Activated T-cell treated with anti-CD3 and anti-CD28 coated beads, Interleukin-2, amount 50 U/mL, for 72 hours (primary cell): ENCODE measurements at regions not wholly inside any gene's neighbourhood (a gene's known extent, or its start where the extent isn't known, plus 50 kb on each side); places are given as distances from the start of the nearest gene placed in this dataset.
"Not testable (repeated sequence)": the region's sequence is repeated elsewhere in the genome, so short reads cannot be mapped to it uniquely, and the experiment has no call there.

Experiments used
- ATAC-seq, 2 donors: fragments of 150-1000 bp; cut with Tn5 transposase; replicated peaks in 1 of 2; 2 replicates each; pipeline ENCODE4 v1.10.0; 2021; ENCODE audit warnings: moderate library complexity in 2 of 2, mild to moderate bottlenecking in 1 of 2
- DNase-seq, 2 donors: peaks; one replicate each; pipeline ENCODE4 v3.0.0; 2021 to 2022; ENCODE audit warnings: mixed read lengths in 1 of 2
- H3K27ac Mint-ChIP-seq: one replicate; pipeline ENCODE4 v1.8.0; 2022; ENCODE audit warnings: mild to moderate bottlenecking, moderate library complexity, mixed read lengths
- H3K27me3 Mint-ChIP-seq: one replicate; pipeline ENCODE4 v1.8.0; 2022; ENCODE audit warnings: low read depth, mixed read lengths
- H3K36me3 Mint-ChIP-seq, 2 donors: one replicate each; pipeline ENCODE4 v1.8.0; 2022; ENCODE audit warnings: mixed read lengths in 2 of 2, mild to moderate bottlenecking in 1 of 2; ENCODE audit not compliant: insufficient read depth in 2 of 2
- H3K4me1 Mint-ChIP-seq: one replicate; pipeline ENCODE4 v1.8.0; 2022; ENCODE audit warnings: low read depth, mixed read lengths
- H3K4me3 Mint-ChIP-seq, 2 donors: one replicate each; pipeline ENCODE4 v1.8.0; 2022; ENCODE audit warnings: mild to moderate bottlenecking in 2 of 2, mixed read lengths in 2 of 2, moderate library complexity in 2 of 2
- H3K9me3 Mint-ChIP-seq, 2 donors: one replicate each; pipeline ENCODE4 v1.8.0; 2022; ENCODE audit warnings: mixed read lengths in 2 of 2

DNA sequence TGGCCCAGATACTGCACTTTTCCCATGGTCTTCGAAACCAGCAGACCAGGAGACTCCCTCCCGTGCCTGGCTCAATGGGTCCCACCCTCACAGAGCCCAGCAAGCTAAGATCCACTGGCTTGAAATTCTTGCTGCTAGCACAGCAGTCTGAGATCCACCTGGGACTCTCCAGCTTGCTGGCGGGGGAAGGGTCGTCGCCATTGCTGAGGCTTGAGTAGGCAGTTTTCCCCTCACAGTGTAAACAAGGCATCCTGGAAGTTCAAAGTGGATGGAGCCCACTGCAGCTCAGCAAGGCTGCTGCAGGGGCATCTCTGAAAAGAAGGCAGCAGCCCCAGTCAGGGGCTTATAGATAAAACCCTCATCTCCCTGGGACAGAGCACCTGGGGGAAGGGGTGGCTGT, 255.6 kb upstream of the MAGEB18 start:
- DNase-seq, H3K4me3 Mint-ChIP-seq, H3K27me3 Mint-ChIP-seq, ATAC-seq, H3K27ac Mint-ChIP-seq, H3K4me1 Mint-ChIP-seq, H3K9me3 Mint-ChIP-seq, H3K36me3 Mint-ChIP-seq: not testable (repeated sequence)

DNA sequence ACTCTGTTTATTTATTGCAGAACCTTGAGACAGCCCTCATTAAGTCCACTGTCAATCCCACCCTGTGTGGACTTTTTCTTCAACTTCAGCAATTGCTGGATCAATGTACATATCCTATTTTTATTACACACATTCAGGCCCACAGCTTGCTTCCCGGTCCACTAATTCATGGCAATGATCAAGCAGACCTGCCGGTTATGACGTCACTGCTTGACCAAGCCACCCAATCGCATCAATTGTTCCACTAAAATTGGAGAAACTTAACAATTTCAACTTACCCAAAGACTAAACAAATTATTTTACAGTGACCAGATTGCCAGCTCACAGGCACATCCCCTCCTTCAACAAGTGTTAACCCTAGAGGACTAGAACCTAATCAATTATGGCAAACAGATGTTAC, 240.4 kb upstream of the MAGEB18 start:
- Mint-ChIP-seq H3K27ac (no peak overlapping the region), H3K4me1 (no peaks in the 10 kb centered on the region), H3K4me3 (no peak overlapping the region), H3K9me3 (peaks cover 0 to 8% of the 10 kb centered on the region in 2 donors), H3K36me3 (no peaks in the 10 kb centered on the region), H3K27me3 (no peaks in the 10 kb centered on the region)
- no peak for DNase-seq
- ATAC-seq: no peak

DNA sequence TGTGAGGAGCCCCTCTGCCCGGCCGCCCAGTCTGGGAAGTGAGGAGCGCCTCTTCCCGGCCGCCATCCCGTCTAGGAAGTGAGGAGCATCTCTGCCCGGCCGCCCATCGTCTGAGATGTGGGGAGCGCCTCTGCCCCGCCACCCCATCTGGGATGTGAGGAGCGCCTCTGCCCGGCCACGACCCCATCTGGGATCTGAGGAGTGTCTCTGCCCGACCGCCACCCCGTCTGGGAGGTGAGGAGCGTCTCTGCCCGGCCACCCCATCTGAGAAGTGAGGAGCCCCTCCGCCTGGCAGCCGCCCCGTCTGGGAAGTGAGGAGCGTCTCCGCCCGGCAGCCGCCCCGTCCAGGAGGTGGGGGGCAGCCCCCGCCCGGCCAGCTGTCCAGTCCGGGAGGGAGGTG, 232.4 kb upstream of the MAGEB18 start:
- not testable (repeated sequence) for H3K9me3 Mint-ChIP-seq, H3K27me3 Mint-ChIP-seq, ATAC-seq, H3K27ac Mint-ChIP-seq, DNase-seq, H3K4me1 Mint-ChIP-seq, H3K36me3 Mint-ChIP-seq, H3K4me3 Mint-ChIP-seq

DNA sequence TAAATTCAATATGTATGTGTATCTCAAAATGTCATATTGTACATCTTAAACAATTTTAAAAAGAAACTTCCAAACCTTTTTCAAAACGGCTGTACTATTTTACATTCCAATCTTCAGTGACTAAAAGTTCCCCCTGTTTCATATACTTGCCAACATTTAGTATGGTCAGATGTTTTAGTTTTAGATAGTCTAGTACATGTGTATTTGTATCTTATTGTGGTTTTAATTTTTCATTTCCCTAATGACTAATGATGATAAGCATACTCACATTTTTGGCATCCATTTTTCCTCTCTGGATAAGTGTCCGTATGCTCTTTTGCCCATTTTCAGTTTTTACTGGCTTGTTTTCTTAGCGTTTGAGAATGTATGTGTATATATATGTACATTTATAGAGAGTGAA, 212.2 kb upstream of the MAGEB18 start:
- ATAC-seq (no peak), DNase-seq (no peak)
- H3K9me3 Mint-ChIP-seq: peaks cover 0 to 2% of the 10 kb centered on the region in 2 donors
- no peak overlapping the region for H3K27ac Mint-ChIP-seq
- no peaks in the 10 kb centered on the region for H3K27me3 Mint-ChIP-seq
- no peak overlapping the region for H3K4me3 Mint-ChIP-seq
- H3K36me3 Mint-ChIP-seq: no peaks in the 10 kb centered on the region
- no peaks in the 10 kb centered on the region for H3K4me1 Mint-ChIP-seq

DNA sequence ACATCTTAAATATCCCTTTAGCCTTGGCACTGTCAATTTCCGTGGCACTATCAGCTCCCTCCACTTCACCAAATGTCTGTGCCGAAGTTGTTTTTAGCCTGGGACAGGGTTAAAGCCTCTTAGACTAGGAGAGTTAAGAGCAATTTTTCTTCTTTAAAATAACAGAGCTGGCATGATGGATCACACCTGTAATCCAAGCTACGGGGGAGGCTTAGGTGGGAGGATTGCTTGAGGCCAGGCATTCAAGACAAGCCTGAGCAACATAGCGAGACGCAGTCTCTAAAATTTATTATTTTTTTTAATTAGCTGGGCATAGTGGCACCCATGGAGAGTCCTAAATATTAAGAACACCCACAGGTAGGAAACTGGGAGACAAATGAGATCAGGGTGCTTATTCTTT, 209.8 kb upstream of the MAGEB18 start:
- no peak overlapping the region for H3K27ac Mint-ChIP-seq
- H3K9me3 Mint-ChIP-seq: peaks cover 0 to 2% of the 10 kb centered on the region in 2 donors
- no peaks in the 10 kb centered on the region for H3K4me1 Mint-ChIP-seq
- no peaks in the 10 kb centered on the region for H3K27me3 Mint-ChIP-seq
- H3K36me3 Mint-ChIP-seq: no peaks in the 10 kb centered on the region
- H3K4me3 Mint-ChIP-seq: no peak overlapping the region
- ATAC-seq: no peak
- no peak for DNase-seq

DNA sequence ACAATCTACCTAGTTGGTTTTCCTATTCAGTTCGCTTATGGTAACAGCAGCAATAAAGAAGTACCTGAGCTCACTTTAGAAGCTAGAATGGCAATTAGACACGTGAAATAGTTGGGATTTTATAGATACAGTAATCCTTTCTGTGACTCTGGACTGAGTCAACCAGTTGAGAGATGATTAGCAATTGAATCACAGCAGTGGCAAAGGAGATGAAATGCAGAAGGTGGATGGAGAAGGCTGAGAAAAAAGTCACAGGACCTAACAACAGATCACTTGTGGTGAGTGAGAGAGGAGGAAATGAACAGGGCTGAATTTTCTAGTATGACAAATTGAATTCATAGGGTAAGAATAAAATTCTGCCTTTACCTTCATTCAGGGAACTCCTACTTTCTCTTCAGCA, 197.1 kb upstream of the MAGEB18 start:
- peaks cover 7 to 9% of the 10 kb centered on the region in 2 donors for H3K9me3 Mint-ChIP-seq
- ATAC-seq: no peak
- no peak overlapping the region for H3K4me3 Mint-ChIP-seq
- no peaks in the 10 kb centered on the region for H3K4me1 Mint-ChIP-seq
- H3K27me3 Mint-ChIP-seq: no peaks in the 10 kb centered on the region
- no peak for DNase-seq
- H3K27ac Mint-ChIP-seq: no peak overlapping the region
- no peaks in the 10 kb centered on the region for H3K36me3 Mint-ChIP-seq

DNA sequence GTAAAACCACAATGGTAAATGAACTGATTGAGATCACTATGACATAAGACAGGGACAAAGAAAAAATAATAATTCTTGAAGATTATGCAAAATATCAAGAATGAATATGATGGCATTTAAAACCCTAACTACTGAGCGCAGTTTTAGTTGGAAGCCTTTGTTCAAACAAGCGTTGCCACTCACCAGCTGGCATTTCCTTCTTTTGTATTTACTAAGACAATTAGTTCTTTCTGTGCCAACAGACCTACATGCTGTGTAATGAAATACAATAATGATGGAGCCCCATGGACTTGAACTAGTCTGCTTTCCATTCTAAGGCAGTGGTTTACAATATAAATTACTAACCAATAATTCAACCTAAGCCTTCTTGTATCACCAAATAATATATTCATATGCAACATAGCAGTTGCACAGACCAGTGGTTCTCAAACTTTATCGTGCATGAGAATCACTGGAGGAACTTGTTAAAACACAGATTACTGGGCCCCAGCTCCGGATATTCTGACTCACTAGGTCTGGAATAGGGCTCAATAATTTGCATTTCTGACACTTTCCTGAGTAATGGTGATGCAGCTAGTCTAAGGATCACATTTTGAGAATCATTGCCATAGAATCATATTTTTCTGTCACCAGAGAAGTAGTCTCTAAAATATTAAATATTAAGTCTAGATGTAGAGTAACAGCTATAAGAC, 196.4 kb upstream of the MAGEB18 start:
- no peaks in the 10 kb centered on the region for H3K27me3 Mint-ChIP-seq
- no peak overlapping the region for H3K4me3 Mint-ChIP-seq
- H3K36me3 Mint-ChIP-seq: no peaks in the 10 kb centered on the region
- ATAC-seq (no peak), DNase-seq (no peak)
- no peak overlapping the region for H3K27ac Mint-ChIP-seq
- H3K9me3 Mint-ChIP-seq: peaks cover 7 to 9% of the 10 kb centered on the region in 2 donors
- H3K4me1 Mint-ChIP-seq: no peaks in the 10 kb centered on the region

DNA sequence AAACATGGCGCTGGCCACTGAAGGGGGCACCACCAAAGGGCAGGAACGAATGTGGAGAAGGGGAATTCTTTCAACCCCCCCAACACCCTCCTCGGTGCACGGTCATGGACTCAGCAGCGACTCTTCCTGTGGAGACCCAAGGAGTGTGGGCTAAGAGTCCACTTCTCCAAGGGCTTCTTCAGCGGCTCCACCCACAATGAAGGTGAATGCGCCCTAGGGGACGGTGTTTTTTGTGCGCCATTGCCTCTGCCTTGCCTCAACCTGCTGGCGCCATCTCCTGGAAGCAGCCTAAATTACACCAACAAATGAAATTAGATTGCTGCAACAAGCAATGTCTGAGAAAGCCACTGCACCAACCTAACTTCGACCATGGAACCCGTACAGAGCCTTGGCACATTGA, 169.2 kb upstream of the MAGEB18 start:
- Mint-ChIP-seq H3K4me1 (no peaks in the 10 kb centered on the region), H3K9me3 (peaks cover 2 to 8% of the 10 kb centered on the region in 2 donors), H3K27ac (no peak overlapping the region), H3K27me3 (no peaks in the 10 kb centered on the region), H3K4me3 (no peak overlapping the region), H3K36me3 (no peaks in the 10 kb centered on the region)
- DNase-seq (peak; percentile 0 to 12), ATAC-seq (no peak)

DNA sequence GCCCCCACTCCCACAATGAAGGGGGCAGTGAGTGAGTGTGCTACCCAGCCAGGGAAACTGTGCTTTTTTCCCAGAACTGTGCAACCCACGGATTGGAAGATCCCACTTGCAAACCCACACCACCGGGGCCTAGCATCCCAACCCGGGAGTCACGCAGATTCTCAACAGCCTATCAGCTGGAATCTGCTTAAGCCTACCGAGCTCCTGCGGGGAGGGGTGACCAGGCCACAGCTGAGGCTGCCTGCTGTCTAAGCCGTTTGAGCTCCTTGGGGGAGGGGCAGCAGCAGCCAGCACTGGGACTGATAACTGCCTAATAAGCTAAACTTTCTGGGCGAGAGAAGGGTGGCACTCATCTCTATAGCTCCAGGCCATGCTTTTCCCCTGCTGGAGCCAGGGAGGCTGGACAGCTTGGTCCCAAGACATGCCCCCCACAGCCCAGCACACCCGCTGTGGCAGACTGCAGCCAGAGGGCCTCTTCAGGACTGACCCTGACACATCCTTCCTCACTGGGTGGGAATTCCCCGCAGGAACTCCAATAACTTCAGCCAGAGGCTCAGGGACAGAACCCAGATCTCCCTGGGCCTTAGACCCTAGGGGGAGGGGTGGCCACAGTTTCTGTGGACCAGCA, 161.3 kb upstream of the MAGEB18 start:
- peaks cover 3 to 4% of the 10 kb centered on the region in 2 donors for H3K9me3 Mint-ChIP-seq
- H3K4me1 Mint-ChIP-seq: no peaks in the 10 kb centered on the region
- DNase-seq (no peak), ATAC-seq (no peak)
- H3K36me3 Mint-ChIP-seq: no peaks in the 10 kb centered on the region
- no peak overlapping the region for H3K4me3 Mint-ChIP-seq
- no peaks in the 10 kb centered on the region for H3K27me3 Mint-ChIP-seq
- no peak overlapping the region for H3K27ac Mint-ChIP-seq

DNA sequence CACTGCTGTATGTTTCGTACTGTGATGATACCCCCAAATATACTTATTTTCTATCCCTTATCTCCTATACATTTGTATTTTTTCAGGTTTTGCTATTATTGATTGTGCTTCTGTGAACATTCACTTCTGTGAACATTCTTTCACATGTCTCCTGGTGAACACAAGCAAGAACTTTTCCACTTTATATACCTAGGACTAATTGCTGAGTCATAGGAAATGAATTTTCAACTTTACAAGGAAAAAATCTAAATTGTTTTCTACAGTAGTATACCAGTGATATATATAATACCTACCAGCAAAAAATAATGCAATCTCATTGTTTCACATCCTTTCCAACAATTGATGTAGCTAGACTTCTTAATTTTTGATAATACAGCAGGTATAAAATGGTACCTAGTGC, 139.5 kb upstream of the MAGEB18 start:
- H3K27ac Mint-ChIP-seq: no peak overlapping the region
- peaks cover 6% of the 10 kb centered on the region for H3K27me3 Mint-ChIP-seq
- no peaks in the 10 kb centered on the region for H3K36me3 Mint-ChIP-seq
- no peak for DNase-seq
- no peak overlapping the region for H3K4me3 Mint-ChIP-seq
- H3K9me3 Mint-ChIP-seq: peaks cover 0 to 3% of the 10 kb centered on the region in 2 donors
- no peaks in the 10 kb centered on the region for H3K4me1 Mint-ChIP-seq
- no peak for ATAC-seq

DNA sequence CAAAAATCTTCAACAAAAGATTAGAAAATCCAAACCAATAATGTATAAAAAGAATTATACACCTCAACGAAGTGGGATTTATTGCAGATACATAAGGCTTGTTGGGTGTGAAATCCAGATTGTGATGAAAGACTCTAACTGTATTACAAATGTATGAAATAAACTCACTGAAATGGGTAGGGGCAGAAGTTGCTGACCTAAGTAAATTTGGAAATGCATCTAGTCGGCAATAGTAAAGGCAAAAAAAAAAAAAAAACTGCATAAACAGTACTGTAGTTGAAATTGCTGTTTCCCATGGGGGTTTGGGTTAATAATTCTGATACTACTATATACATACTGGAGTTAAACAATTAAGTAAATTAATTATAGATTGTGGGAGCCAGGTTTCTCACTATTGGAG, 130.7 kb upstream of the MAGEB18 start:
- no peak overlapping the region for H3K4me3 Mint-ChIP-seq
- H3K9me3 Mint-ChIP-seq: peaks cover 2 to 6% of the 10 kb centered on the region in 2 donors
- no peak for ATAC-seq

DNA sequence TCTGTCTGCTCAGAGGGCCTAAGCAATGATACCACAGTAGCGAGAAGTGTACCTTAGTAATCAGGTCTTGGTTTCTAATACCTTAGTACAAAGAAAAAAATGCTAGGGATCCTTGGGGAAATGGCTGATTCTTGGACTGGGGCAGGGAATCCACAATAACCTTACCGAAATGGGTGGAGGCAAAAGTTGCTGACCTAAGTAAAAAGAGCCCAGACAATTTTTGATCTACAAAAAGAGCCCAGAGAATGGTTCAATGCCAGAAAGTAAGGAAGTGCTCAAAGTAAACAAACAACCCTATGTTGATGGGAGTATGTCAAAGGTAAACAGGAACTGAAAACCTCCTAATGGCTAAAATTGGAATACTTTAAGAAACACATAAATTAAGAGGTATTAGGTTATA, 130.1 kb upstream of the MAGEB18 start:
- Mint-ChIP-seq H3K36me3 (no peaks in the 10 kb centered on the region), H3K27ac (no peak overlapping the region), H3K4me3 (no peak overlapping the region), H3K27me3 (no peaks in the 10 kb centered on the region), H3K4me1 (no peaks in the 10 kb centered on the region), H3K9me3 (peaks cover 2 to 3% of the 10 kb centered on the region in 2 donors)
- DNase-seq (no peak), ATAC-seq (no peak)

More for the DNA sequence above, 130.7 kb upstream of the MAGEB18 start:
- no peak overlapping the region for H3K27ac Mint-ChIP-seq
- no peaks in the 10 kb centered on the region for H3K36me3 Mint-ChIP-seq
- DNase-seq: no peak
- H3K4me1 Mint-ChIP-seq: no peaks in the 10 kb centered on the region
- no peaks in the 10 kb centered on the region for H3K27me3 Mint-ChIP-seq

DNA sequence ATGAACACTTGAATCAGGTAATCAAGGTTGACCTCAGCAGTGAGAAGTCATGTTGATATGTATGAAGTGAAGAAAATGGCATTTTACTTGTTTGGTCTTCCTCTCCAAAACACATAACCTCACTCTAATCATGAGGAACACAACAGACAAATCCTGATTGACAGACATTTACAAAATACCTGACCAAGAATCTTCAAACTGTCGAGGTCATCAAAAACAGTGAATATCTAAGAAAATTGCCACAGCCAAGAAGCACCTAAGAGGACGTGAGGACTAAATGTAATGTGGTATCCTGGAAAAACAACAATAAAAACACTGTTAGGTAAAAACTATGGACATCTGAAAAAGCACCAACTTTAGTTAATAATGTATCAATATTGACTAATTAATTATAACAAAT, 129.5 kb upstream of the MAGEB18 start:
- DNase-seq: no peak
- Mint-ChIP-seq H3K36me3 (no peaks in the 10 kb centered on the region), H3K27me3 (no peaks in the 10 kb centered on the region), H3K27ac (no peak overlapping the region), H3K4me1 (no peaks in the 10 kb centered on the region), H3K4me3 (no peak overlapping the region), H3K9me3 (peaks cover 2 to 3% of the 10 kb centered on the region in 2 donors)
- no peak for ATAC-seq

DNA sequence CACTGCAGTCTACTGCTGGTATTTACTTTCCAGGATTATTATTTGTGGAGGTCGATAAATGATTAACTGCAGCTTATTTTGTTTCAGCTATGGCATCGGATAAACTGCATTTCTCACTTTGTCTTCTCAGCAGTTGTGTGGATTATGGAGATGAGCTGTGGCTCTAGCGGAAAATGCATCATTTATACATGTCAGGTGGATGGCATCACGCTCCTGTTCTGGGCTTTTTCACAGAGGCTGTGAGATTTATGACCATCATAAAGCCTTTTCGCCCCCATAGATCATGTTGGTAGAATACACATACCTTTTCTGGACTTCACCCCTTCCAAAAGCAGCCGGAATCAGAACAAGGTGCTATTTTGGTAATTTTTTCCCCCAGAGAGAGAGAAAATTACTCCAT, 118.8 kb upstream of the MAGEB18 start:
- DNase-seq (no peak), ATAC-seq (no peak)
- H3K4me1 Mint-ChIP-seq: no peaks in the 10 kb centered on the region
- H3K9me3 Mint-ChIP-seq: no peaks in the 10 kb centered on the region
- H3K27me3 Mint-ChIP-seq: no peaks in the 10 kb centered on the region
- H3K27ac Mint-ChIP-seq: no peak overlapping the region
- H3K36me3 Mint-ChIP-seq: no peaks in the 10 kb centered on the region
- no peak overlapping the region for H3K4me3 Mint-ChIP-seq
